Fibroblast of mammary gland (primary cell): ENCODE measurements at regions not wholly inside any gene's neighbourhood (a gene's known extent, or its start where the extent isn't known, plus 50 kb on each side); places are given as distances from the start of the nearest gene placed in this dataset.
"Not testable (repeated sequence)": the region's sequence is repeated elsewhere in the genome, so short reads cannot be mapped to it uniquely, and the experiment has no call there.

Experiments
- DNase-seq: peaks from one replicate; pipeline ENCODE4 v3.0.0-alpha.2; 2010; ENCODE audit warnings: low read depth
- H3K4me3 ChIP-seq: 2 replicates; pipeline ENCODE4 v1.5.1; 2011; ENCODE audit warnings: low read depth, mild to moderate bottlenecking, low read length, moderate library complexity; ENCODE audit not compliant: control insufficient read depth
- CTCF ChIP-seq: conservative IDR thresholded peaks from 2 replicates; pipeline ENCODE4 v1.5.1; 2011; ENCODE audit warnings: low read depth, low read length, inconsistent platforms; ENCODE audit not compliant: control insufficient read depth, insufficient read depth

GRCh38 chr2:190584980-190585661 is 50.6 kb upstream of the NEMP2 start:
- no peak for DNase-seq
- no peak overlapping the region for H3K4me3 ChIP-seq
- TF ChIP-seq CTCF = no peak

GRCh38 chr2:190587106-190587505 is 52.6 kb upstream of the NEMP2 start:
- TF ChIP-seq CTCF = no peak
- no peak overlapping the region for H3K4me3 ChIP-seq
- DNase-seq = no peak

- no peak for DNase-seq
- TF ChIP-seq CTCF = no peak
- no peak overlapping the region for H3K4me3 ChIP-seq
Observed at GRCh38 chr2:190589008-190589407, 54.5 kb upstream of the NEMP2 start.

- DNase-seq = no peak
- no peak for TF ChIP-seq CTCF
- no peak overlapping the region for H3K4me3 ChIP-seq
Observed at GRCh38 chr2:190591437-190591836, 56.9 kb upstream of the NEMP2 start.

GRCh38 chr2:190592831-190593230 is 56.1 kb upstream of the NAB1 start:
- DNase-seq = no peak

GRCh38 chr2:190595879-190596278 is 53.0 kb upstream of the NAB1 start:
- H3K4me3 ChIP-seq, DNase-seq: not testable (repeated sequence)

More at GRCh38 chr2:190592831-190593230, 56.1 kb upstream of the NAB1 start:
- no peak overlapping the region for H3K4me3 ChIP-seq
- no peak for TF ChIP-seq CTCF

- peak; percentile 16 for DNase-seq
- H3K4me3 ChIP-seq = no peak overlapping the region
- no peak for TF ChIP-seq CTCF
Observed at GRCh38 chr2:190596993-190597392, 51.9 kb upstream of the NAB1 start.
